ENCODE measurements at regions not wholly inside any gene's neighbourhood (a gene's known extent, or its start where the extent isn't known, plus 50 kb on each side); places are given as distances from the start of the nearest gene placed in this dataset.

DNA sequence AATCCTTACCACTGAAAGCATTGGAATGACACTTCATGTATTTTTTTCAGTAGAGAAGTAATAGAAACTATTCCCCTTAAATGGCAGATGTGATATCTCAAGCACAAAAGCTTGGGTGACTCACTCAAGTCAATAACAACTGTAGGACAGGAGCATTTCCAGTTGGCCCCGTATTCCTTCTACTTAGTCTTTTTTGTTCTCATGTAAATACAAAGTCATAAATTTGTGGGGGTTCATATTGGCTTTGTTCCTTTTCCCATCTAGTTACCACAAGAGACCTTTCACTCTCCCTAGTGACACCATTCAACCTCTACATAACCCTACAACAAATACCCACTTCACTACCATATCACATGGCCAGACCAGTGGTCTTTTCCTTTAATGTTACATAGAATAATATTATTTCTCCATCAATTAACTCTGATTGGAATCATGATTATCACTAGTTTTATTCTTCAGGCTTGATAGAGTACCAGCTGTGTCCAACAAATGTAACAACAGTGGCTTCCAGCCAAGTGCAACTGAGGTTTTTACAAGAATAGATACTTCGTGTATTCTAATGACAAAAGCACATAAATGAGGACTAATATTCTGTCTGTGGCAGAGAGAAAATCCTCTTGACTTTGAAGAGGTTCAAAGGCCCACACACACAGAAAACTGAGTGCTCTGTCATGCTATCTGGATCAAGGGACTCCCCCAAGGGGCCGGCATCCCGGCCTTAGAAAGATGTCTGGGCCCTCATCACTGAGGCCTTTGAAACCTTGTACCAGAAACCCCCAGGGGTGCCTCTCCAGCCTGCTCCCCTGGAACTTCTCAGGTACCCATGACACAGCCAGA is 94.0 kb upstream of the THBS1 start:
- Histone ChIP-seq H3K27me3 (no peaks in the 10 kb centered on the region), H3K27ac (peak overlapping the region; percentile 9 to 70 (median 34)), H3K4me1 (peaks cover 0 to 10% (median 0%) of the 10 kb centered on the region in 4 donors), H3K4me3 (no peak overlapping the region), H3K36me3 (no peaks in the 10 kb centered on the region), H3K9me3 (no peaks in the 10 kb centered on the region)
- TF ChIP-seq, protein P1, sequence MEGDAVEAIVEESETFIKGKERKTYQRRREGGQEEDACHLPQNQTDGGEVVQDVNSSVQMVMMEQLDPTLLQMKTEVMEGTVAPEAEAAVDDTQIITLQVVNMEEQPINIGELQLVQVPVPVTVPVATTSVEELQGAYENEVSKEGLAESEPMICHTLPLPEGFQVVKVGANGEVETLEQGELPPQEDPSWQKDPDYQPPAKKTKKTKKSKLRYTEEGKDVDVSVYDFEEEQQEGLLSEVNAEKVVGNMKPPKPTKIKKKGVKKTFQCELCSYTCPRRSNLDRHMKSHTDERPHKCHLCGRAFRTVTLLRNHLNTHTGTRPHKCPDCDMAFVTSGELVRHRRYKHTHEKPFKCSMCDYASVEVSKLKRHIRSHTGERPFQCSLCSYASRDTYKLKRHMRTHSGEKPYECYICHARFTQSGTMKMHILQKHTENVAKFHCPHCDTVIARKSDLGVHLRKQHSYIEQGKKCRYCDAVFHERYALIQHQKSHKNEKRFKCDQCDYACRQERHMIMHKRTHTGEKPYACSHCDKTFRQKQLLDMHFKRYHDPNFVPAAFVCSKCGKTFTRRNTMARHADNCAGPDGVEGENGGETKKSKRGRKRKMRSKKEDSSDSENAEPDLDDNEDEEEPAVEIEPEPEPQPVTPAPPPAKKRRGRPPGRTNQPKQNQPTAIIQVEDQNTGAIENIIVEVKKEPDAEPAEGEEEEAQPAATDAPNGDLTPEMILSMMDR (IDR thresholded peaks at IDR 0.05), result no peak
- no peak for TF ChIP-seq POLR2A (IDR thresholded peaks at IDR 0.05)
- DNase-seq, result no peak

DNA sequence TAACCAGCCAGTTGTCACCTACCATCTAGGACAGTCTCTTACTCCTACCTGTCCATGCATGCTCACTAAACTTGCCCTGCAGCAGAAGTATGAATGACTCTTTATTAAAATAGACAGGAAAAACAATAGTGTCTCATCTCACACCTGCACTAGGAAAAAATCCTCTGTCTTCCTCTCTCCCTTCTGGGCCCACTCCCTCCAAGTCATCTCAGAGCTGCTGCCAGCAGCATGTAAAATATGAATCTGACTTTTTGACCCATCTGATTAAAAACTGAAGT is 93.5 kb upstream of the THBS1 start:
- no peak for DNase-seq
- Histone ChIP-seq H3K4me1 (peaks cover 0 to 10% (median 0%) of the 10 kb centered on the region in 4 donors), H3K9me3 (no peaks in the 10 kb centered on the region), H3K27me3 (no peaks in the 10 kb centered on the region), H3K27ac (peak overlapping the region; percentile 9 to 70 (median 24)), H3K4me3 (no peak overlapping the region), H3K36me3 (no peaks in the 10 kb centered on the region)
- TF ChIP-seq, protein P1 (IDR thresholded peaks at IDR 0.05), result no peak
- no peak for TF ChIP-seq POLR2A (IDR thresholded peaks at IDR 0.05)

DNA sequence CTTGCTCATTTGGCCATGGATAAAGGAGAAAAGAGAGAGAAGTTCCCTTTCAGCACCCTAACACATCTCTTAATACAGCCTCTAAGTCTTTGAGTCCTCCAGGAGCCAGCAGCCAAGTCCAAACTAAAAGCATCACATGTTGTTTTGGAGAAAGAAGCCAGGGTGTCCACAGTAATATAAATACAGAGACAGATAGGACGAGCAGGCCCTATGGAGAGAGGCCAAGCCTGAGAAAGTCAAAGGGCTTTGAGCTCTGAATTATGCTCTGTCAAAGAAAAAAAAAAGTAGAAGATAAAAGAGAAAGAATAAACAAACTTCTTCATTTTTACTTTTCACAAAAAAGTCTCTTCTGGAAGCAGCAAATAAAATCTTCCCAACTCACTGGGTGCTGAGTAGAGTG is 92.4 kb upstream of the THBS1 start:
- no peaks in the 10 kb centered on the region for H3K36me3 ChIP-seq
- no peaks in the 10 kb centered on the region for H3K9me3 ChIP-seq
- no peak for TF ChIP-seq POLR2A (IDR thresholded peaks at IDR 0.05)
- TF ChIP-seq, protein P1 (IDR thresholded peaks at IDR 0.05), result no peak
- H3K27me3 ChIP-seq, result no peaks in the 10 kb centered on the region
- DNase-seq, result no peak
- H3K4me3 ChIP-seq, result no peak overlapping the region
- peak overlapping the region in 2 of 4 donors; percentile 31 to 70 for H3K27ac ChIP-seq
- H3K4me1 ChIP-seq, result peaks cover 0 to 10% (median 0%) of the 10 kb centered on the region in 4 donors

DNA sequence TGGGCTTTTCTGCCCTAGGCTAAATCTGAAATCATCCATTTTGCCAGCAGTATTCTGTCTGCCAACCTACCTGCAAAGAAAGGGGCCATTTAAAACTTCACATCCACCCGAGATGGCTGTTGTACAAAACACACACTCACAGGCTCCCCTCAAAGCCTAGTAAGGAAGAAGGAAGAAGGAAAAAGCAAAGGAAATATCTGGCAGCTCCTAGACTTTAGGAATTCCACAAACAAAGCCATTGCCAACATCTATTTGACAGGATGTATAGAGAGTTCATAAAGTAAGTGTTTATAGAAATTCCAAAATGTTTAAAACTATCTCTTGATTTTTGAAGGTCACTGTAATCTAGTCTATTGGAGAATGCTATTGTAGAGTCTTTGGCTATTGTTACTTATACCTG is 91.9 kb upstream of the THBS1 start:
- no peaks in the 10 kb centered on the region for H3K36me3 ChIP-seq
- H3K27ac ChIP-seq, result peak overlapping the region in 1 of 4 donors; percentile 70
- no peaks in the 10 kb centered on the region for H3K27me3 ChIP-seq
- no peaks in the 10 kb centered on the region for H3K9me3 ChIP-seq
- TF ChIP-seq, protein P1 (IDR thresholded peaks at IDR 0.05), result no peak
- TF ChIP-seq POLR2A (IDR thresholded peaks at IDR 0.05), result no peak
- no peak overlapping the region for H3K4me3 ChIP-seq
- no peak for DNase-seq
- peaks cover 0 to 10% (median 0%) of the 10 kb centered on the region in 4 donors for H3K4me1 ChIP-seq

GRCh38 chr15:39491115-39491885 is 89.6 kb upstream of the THBS1 start:
- TF ChIP-seq, protein P1 (IDR thresholded peaks at IDR 0.05), result no peak
- no peak for TF ChIP-seq POLR2A (IDR thresholded peaks at IDR 0.05)
- H3K4me1 ChIP-seq, result peaks cover 0 to 10% (median 0%) of the 10 kb centered on the region in 4 donors
- DNase-seq, result no peak
- peak overlapping the region in 1 of 4 donors; percentile 47 for H3K27ac ChIP-seq
- no peak overlapping the region for H3K4me3 ChIP-seq
- H3K9me3 ChIP-seq, result no peaks in the 10 kb centered on the region
- no peaks in the 10 kb centered on the region for H3K27me3 ChIP-seq
- no peaks in the 10 kb centered on the region for H3K36me3 ChIP-seq
